ENCODE measurements at regions not wholly inside any gene's neighbourhood (a gene's known extent, or its start where the extent isn't known, plus 50 kb on each side); places are given as distances from the start of the nearest gene placed in this dataset.

- TF ChIP-seq CTCF (IDR thresholded peaks at IDR 0.05): no peak
- TF ChIP-seq POLR2A (IDR thresholded peaks at IDR 0.05): no peak
- TF ChIP-seq POLR2AphosphoS5 (IDR thresholded peaks at IDR 0.05): no peak
- no peak for TF ChIP-seq EP300 (IDR thresholded peaks at IDR 0.05)
These were observed 219.9 kb downstream of the HDGFL1 start for GRCh38 chr6:22789315-22789714.

Measured in sigmoid colon (tissue), 4 donors.